SK-N-MC (cell line): ENCODE measurements at regions not wholly inside any gene's neighbourhood (a gene's known extent, or its start where the extent isn't known, plus 50 kb on each side); places are given as distances from the start of the nearest gene placed in this dataset.

Experiments
- DNase-seq: peaks from one replicate; pipeline ENCODE4 v3.0.0-alpha.2; 2011; ENCODE audit warnings: low read depth, low spot score
- H3K27ac ChIP-seq: fragments of 200-600 bp; sonication (generic); 2 replicates; pipeline ENCODE4 v1.5.1; 2016; ENCODE audit warnings: mixed run types
- H3K36me3 ChIP-seq: fragments of 200-600 bp; sonication (generic); 2 replicates; pipeline ENCODE4 v1.6.1; 2017; ENCODE audit warnings: antibody characterized with exemption, low read length, mixed read lengths; ENCODE audit not compliant: insufficient read depth
- H3K4me3 ChIP-seq: fragments of 200-600 bp; sonication (generic); 2 replicates; pipeline ENCODE4 v1.5.1; 2016
- H3K9ac ChIP-seq: fragments of 200-600 bp; sonication (generic); 2 replicates; pipeline ENCODE4 v1.8.0; 2017; ENCODE audit warnings: mixed run types, mixed read lengths; ENCODE audit not compliant: insufficient read length
- H3K9me3 ChIP-seq: fragments of 200-600 bp; sonication (generic); 2 replicates; pipeline ENCODE4 v1.6.1; 2017; ENCODE audit warnings: low read depth, mild to moderate bottlenecking, antibody characterized with exemption, low read length, moderate library complexity, mixed read lengths
- EZH2 ChIP-seq: fragments of 200-600 bp; sonication (generic); IDR thresholded peaks from one replicate; pipeline ENCODE4 v1.6.1; 2017; ENCODE audit warnings: antibody characterized with exemption
- FOXP2 ChIP-seq: optimal IDR thresholded peaks from 2 replicates; pipeline ENCODE3; 2011; ENCODE audit warnings: mild to moderate bottlenecking, moderate library complexity; ENCODE audit not compliant: insufficient read depth; ENCODE audit errors: extremely low read length, control extremely low read depth
- POLR2AphosphoS5 ChIP-seq: IDR thresholded peaks from 2 replicates; pipeline ENCODE4 v1.6.1; 2012; ENCODE audit warnings: mild to moderate bottlenecking, low read depth, low read length, borderline replicate concordance

- no peaks in the 10 kb centered on the region for H3K36me3 ChIP-seq
- H3K9ac ChIP-seq, result no peak overlapping the region
- TF ChIP-seq EZH2 (no peak), FOXP2 (no peak), POLR2AphosphoS5 (no peak)
- no peak for DNase-seq
- no peaks in the 10 kb centered on the region for H3K9me3 ChIP-seq
- H3K4me3 ChIP-seq, result no peak overlapping the region
- H3K27ac ChIP-seq, result no peak overlapping the region
Measured at GRCh38 chr5:4206127-4206526, 610.5 kb downstream of the IRX1 start.

- Histone ChIP-seq H3K9me3 (no peaks in the 10 kb centered on the region), H3K4me3 (no peak overlapping the region), H3K36me3 (no peaks in the 10 kb centered on the region), H3K27ac (no peak overlapping the region), H3K9ac (no peak overlapping the region)
- DNase-seq, result no peak
- TF ChIP-seq EZH2 (no peak), FOXP2 (no peak), POLR2AphosphoS5 (no peak)
Measured at GRCh38 chr5:4207486-4207885, 611.9 kb downstream of the IRX1 start.

- Histone ChIP-seq H3K9ac (no peak overlapping the region), H3K4me3 (no peak overlapping the region), H3K36me3 (no peaks in the 10 kb centered on the region), H3K9me3 (no peaks in the 10 kb centered on the region), H3K27ac (no peak overlapping the region)
- DNase-seq, result no peak
- TF ChIP-seq FOXP2 (no peak), EZH2 (no peak), POLR2AphosphoS5 (no peak)
Measured at GRCh38 chr5:4208537-4208936, 612.9 kb downstream of the IRX1 start.

- Histone ChIP-seq H3K4me3 (no peak overlapping the region), H3K9ac (no peak overlapping the region), H3K36me3 (no peaks in the 10 kb centered on the region), H3K9me3 (no peaks in the 10 kb centered on the region), H3K27ac (no peak overlapping the region)
- no peak for DNase-seq
- TF ChIP-seq EZH2 (no peak), FOXP2 (no peak)
Measured at GRCh38 chr5:4208996-4209395, 613.4 kb downstream of the IRX1 start.

- no peak overlapping the region for H3K9ac ChIP-seq
- no peak for TF ChIP-seq FOXP2
- TF ChIP-seq POLR2AphosphoS5, result no peak
- TF ChIP-seq EZH2, result no peak
- H3K4me3 ChIP-seq, result no peak overlapping the region
- H3K9me3 ChIP-seq, result no peaks in the 10 kb centered on the region
- no peaks in the 10 kb centered on the region for H3K36me3 ChIP-seq
- DNase-seq, result no peak
- no peak overlapping the region for H3K27ac ChIP-seq
Measured at GRCh38 chr5:4212071-4212739, 616.6 kb downstream of the IRX1 start.

GRCh38 chr5:4212981-4213819 lies 617.6 kb downstream of the IRX1 start:
- TF ChIP-seq POLR2AphosphoS5 (no peak), FOXP2 (no peak), EZH2 (no peak)
- DNase-seq, result no peak
- Histone ChIP-seq H3K9me3 (no peaks in the 10 kb centered on the region), H3K9ac (no peak overlapping the region), H3K36me3 (no peaks in the 10 kb centered on the region), H3K27ac (no peak overlapping the region), H3K4me3 (no peak overlapping the region)

- DNase-seq, result no peak
- Histone ChIP-seq H3K9me3 (no peaks in the 10 kb centered on the region), H3K36me3 (no peaks in the 10 kb centered on the region), H3K9ac (no peak overlapping the region), H3K27ac (no peak overlapping the region), H3K4me3 (no peak overlapping the region)
- TF ChIP-seq EZH2 (no peak), POLR2AphosphoS5 (no peak), FOXP2 (no peak)
Measured at GRCh38 chr5:4215143-4215542, 619.5 kb downstream of the IRX1 start.

GRCh38 chr5:4216142-4216541 lies 620.5 kb downstream of the IRX1 start:
- Histone ChIP-seq H3K9ac (no peak overlapping the region), H3K36me3 (no peaks in the 10 kb centered on the region), H3K4me3 (no peak overlapping the region), H3K27ac (no peak overlapping the region), H3K9me3 (no peaks in the 10 kb centered on the region)
- no peak for TF ChIP-seq POLR2AphosphoS5
- no peak for TF ChIP-seq FOXP2
- TF ChIP-seq EZH2, result no peak
- no peak for DNase-seq

- no peak for TF ChIP-seq FOXP2
- TF ChIP-seq POLR2AphosphoS5, result no peak
- TF ChIP-seq EZH2, result no peak
- Histone ChIP-seq H3K36me3 (no peaks in the 10 kb centered on the region), H3K9me3 (no peaks in the 10 kb centered on the region), H3K4me3 (no peak overlapping the region), H3K9ac (no peak overlapping the region), H3K27ac (no peak overlapping the region)
- DNase-seq, result no peak
Measured at GRCh38 chr5:4220016-4220415, 624.4 kb downstream of the IRX1 start.
